Body of pancreas (tissue), 4 donors: ENCODE measurements at regions not wholly inside any gene's neighbourhood (a gene's known extent, or its start where the extent isn't known, plus 50 kb on each side); places are given as distances from the start of the nearest gene placed in this dataset.

ENCODE experiments used
- ATAC-seq: fragments of 150-250 bp; one replicate; pipeline ENCODE4 v1.9.1; 2016
- DNase-seq, 4 donors: peaks; one replicate each; pipeline ENCODE4 v3.0.0-alpha.2; 2019
- H3K27ac ChIP-seq, 4 donors: fragments of 200-600 bp; sonication (generic); 1 replicate in 3 of 4; 2 replicates in 1 of 4; pipeline versions ENCODE4 v1.5.1 to v1.6.1; 2016 to 2019; ENCODE audit warnings: mild to moderate bottlenecking in 1 of 4, mixed read lengths in 1 of 4, moderate library complexity in 1 of 4
- H3K27me3 ChIP-seq, 2 donors: fragments of 200-600 bp; sonication (generic); one replicate each; pipeline ENCODE4 v1.6.0; 2016; ENCODE audit warnings: mild to moderate bottlenecking in 1 of 2
- H3K36me3 ChIP-seq, 2 donors: fragments of 200-600 bp; sonication (generic); replicated peaks in 1 of 2; 2 replicates each; pipeline ENCODE4 v1.5.1; 2016; ENCODE audit warnings: low read depth in 2 of 2; ENCODE audit not compliant: insufficient read depth in 1 of 2
- H3K4me1 ChIP-seq: fragments of 200-600 bp; sonication (generic); one replicate; pipeline ENCODE4 v1.6.0; 2016
- H3K4me3 ChIP-seq, 2 donors: fragments of 200-600 bp; sonication (generic); 1 replicate in 1 of 2; 2 replicates in 1 of 2; pipeline ENCODE4 v1.5.1; 2016 to 2019
- H3K9me3 ChIP-seq, 3 donors: fragments of 200-600 bp; sonication (generic); 1 replicate in 2 of 3; 2 replicates in 1 of 3; pipeline ENCODE4 v1.5.1; 2016
- CTCF ChIP-seq, 7 experiments: fragments of 450-650 bp in 4 of 7; fragments of 200-600 bp in 3 of 7; sonication (generic) in 3 of 7; IDR thresholded peaks; one replicate each; pipeline ENCODE4 v1.5.1; 2016 to 2019; ENCODE audit warnings: antibody characterized with exemption in 7 of 7
- POLR2A ChIP-seq, 3 donors: fragments of 450-650 bp; IDR thresholded peaks; one replicate each; pipeline ENCODE4 v1.6.1; 2016; ENCODE audit warnings: antibody characterized with exemption in 3 of 3, mild to moderate bottlenecking in 2 of 3
- WGBS, 2 donors: methylation state at CpG; one replicate each; pipeline ENCODE4 v1.1.5; 2017; 5-methylcytosine and 5-hydroxymethylcytosine counted together
- intact Hi-C: fragments of 100-400 bp; cut with DNase I; formaldehyde crosslinking; loops from one replicate; pipeline ENCODE4 v1.15.1; 2023

DNA sequence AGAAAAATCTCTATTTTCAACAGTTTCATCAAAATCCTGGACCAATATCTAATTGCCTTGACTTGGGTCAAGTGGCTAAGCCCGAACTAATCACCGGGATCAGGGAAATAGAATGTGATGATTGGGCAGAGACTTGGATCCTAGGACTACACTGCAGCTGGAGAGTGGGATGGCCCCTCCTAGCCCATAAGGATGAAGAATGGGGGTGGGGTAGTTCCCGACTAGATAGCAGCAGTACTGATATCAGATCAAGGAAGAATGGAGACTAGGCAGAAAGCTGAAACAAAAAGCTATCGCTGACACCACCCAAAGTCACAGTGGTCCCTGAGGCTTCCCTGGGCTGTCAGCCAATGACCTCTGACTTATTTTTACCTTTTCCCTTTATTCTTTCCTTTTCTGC, 160.4 kb upstream of the PHYHIPL start:
- Histone ChIP-seq H3K4me1 (peaks cover 19% of the 10 kb centered on the region), H3K27me3 (no peaks in the 10 kb centered on the region), H3K27ac (no peak overlapping the region), H3K4me3 (no peak overlapping the region), H3K9me3 (no peaks in the 10 kb centered on the region), H3K36me3 (no peaks in the 10 kb centered on the region)
- WGBS, 2 donors = 89 to 90% methylated on average over 4 of the region's 4 CpGs
- DNase-seq (no peak), ATAC-seq (no peak)
- TF ChIP-seq CTCF (IDR thresholded peaks at IDR 0.05) (no peak), POLR2A (IDR thresholded peaks at IDR 0.05) (no peak)
- intact Hi-C loops = no loop called here

- Histone ChIP-seq H3K9me3 (no peaks in the 10 kb centered on the region), H3K27me3 (no peaks in the 10 kb centered on the region), H3K4me3 (no peak overlapping the region), H3K4me1 (no peaks in the 10 kb centered on the region), H3K27ac (no peak overlapping the region), H3K36me3 (no peaks in the 10 kb centered on the region)
- TF ChIP-seq POLR2A (IDR thresholded peaks at IDR 0.05) (no peak), CTCF (IDR thresholded peaks at IDR 0.05) (no peak)
- DNase-seq (no peak), ATAC-seq (no peak)
- 70 to 79% methylated on average over 5 of the region's 5 CpGs for WGBS, 2 donors
- intact Hi-C loops = no loop called here
These were observed 157.5 kb upstream of the PHYHIPL start for GRCh38 chr10:59018977-59019376.

DNA sequence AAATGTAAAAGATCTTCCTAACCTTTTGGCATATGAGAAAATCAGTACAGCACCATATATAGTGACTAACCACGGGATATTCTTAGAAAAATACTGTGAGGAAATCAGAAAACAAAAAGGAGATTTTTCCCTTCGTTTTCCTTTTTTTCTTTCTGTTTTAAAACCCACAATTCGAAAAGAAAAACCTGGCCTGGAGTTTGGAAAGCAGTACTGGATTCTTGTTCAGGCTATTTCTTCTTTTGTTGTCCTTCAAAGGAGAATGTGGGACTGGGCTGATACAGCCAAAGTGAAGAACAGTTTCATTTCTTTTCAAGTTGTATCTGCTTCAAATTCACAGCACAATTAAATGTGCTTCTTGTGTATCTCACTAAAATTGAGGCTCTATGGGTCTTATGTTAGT, 156.8 kb upstream of the PHYHIPL start:
- Histone ChIP-seq H3K27me3 (no peaks in the 10 kb centered on the region), H3K4me1 (no peaks in the 10 kb centered on the region), H3K36me3 (no peaks in the 10 kb centered on the region), H3K4me3 (no peak overlapping the region), H3K9me3 (no peaks in the 10 kb centered on the region), H3K27ac (peak overlapping the region in 1 of 4 donors; percentile 19)
- no peak for ATAC-seq
- 16 to 26% methylated on average over 3 of the region's 3 CpGs for WGBS, 2 donors
- no peak for DNase-seq
- TF ChIP-seq CTCF (IDR thresholded peaks at IDR 0.05) (no peak), POLR2A (IDR thresholded peaks at IDR 0.05) (no peak)
- intact Hi-C loops = no loop called here

DNA sequence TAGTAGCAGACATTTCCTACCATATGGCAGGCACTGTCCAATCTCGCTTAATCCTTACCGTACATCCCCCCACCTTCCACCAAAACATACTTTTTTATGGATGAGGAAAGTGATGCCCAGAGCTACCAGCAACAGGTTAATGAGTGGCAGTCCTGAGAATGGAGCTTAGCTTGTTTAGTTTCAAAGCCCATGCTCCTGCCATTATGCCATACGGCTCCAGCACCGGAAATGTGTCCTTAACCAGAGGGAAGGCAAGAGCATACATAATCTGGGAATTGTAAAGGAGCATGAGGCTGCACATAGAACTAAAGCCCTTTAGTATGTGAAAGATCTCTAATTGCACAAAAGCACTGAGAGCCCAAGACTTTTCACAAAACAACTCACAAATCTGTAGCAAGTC, 155.9 kb upstream of the PHYHIPL start:
- ATAC-seq (no peak), DNase-seq (no peak)
- H3K9me3 ChIP-seq = no peaks in the 10 kb centered on the region
- H3K27me3 ChIP-seq = no peaks in the 10 kb centered on the region
- no peak overlapping the region for H3K4me3 ChIP-seq
- H3K4me1 ChIP-seq = no peaks in the 10 kb centered on the region
- H3K36me3 ChIP-seq = no peaks in the 10 kb centered on the region
- TF ChIP-seq CTCF (IDR thresholded peaks at IDR 0.05) (no peak), POLR2A (IDR thresholded peaks at IDR 0.05) (no peak)
- intact Hi-C loops = no loop called here
- 95 to 96% methylated on average over 4 of the region's 4 CpGs for WGBS, 2 donors
- H3K27ac ChIP-seq = no peak overlapping the region

DNA sequence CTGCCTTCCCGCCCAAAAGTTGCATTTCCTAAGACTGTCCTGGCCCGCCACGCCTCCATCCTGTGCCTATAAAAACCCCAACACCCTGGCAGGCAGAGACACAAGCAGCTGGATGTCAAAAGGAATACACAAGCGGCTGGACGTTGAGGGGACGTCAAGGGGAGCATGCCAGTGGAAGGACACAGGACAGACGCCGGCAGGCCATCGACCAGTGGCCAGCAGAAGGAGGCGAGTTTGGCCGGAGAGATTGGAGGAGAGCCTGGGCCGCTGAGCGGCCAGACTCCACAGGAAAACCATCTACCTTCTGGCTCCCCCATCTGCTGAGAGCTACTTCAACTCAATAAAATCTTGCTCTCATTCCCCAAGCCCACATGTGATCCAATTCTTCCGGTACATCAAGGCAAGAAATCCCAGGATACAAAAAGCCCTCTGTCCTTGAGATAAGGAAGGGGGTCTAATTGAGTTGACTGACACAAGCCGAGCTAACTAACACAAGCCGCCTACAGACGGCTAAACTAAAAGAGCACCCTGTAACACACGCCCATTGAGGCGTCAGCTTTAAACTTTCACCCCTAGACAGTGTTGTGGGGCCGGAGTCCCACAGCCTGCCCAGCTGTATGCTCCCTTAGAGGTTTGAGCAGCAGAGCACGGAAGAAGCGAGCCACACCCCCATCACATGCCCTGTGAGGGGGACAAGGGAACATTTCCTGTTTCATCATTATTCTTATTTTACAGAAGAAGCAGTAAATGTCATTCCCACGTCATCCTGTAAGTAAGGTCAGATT, 150.3 kb upstream of the PHYHIPL start:
- DNase-seq (no peak), ATAC-seq (no peak)
- Histone ChIP-seq H3K4me1 (no peaks in the 10 kb centered on the region), H3K27me3 (no peaks in the 10 kb centered on the region), H3K9me3 (no peaks in the 10 kb centered on the region), H3K36me3 (no peaks in the 10 kb centered on the region), H3K4me3 (no peak overlapping the region), H3K27ac (no peak overlapping the region)
- intact Hi-C loops = no loop called here
- TF ChIP-seq POLR2A (IDR thresholded peaks at IDR 0.05) (no peak), CTCF (IDR thresholded peaks at IDR 0.05) (no peak)
- 93 to 96% methylated on average over 23 of the region's 23 CpGs for WGBS, 2 donors
